ENCODE measurements at regions not wholly inside any gene's neighbourhood (a gene's known extent, or its start where the extent isn't known, plus 50 kb on each side); places are given as distances from the start of the nearest gene placed in this dataset.
"Not testable (repeated sequence)": the region's sequence is repeated elsewhere in the genome, so short reads cannot be mapped to it uniquely, and the experiment has no call there.

- DNase-seq (ENCODE audit: low spot score) = not testable (repeated sequence)
Measured at GRCh38 chrX:128954697-128955096, 568.6 kb downstream of the SMARCA1 start.

- no peak for DNase-seq (ENCODE audit: low spot score)
Measured at GRCh38 chrX:128931071-128931470, 592.2 kb downstream of the SMARCA1 start.

GRCh38 chrX:128929271-128930057, 593.8 kb downstream of the SMARCA1 start:
- no peak for DNase-seq (ENCODE audit: low spot score)

- DNase-seq (ENCODE audit: low spot score) = no peak
Measured at GRCh38 chrX:128928636-128929035, 594.7 kb downstream of the SMARCA1 start.

- DNase-seq (ENCODE audit: low spot score) = no peak
Measured at GRCh38 chrX:128927363-128927762, 595.9 kb downstream of the SMARCA1 start.

- no peak for DNase-seq (ENCODE audit: low spot score)
Measured at GRCh38 chrX:128906753-128907152, 616.5 kb downstream of the SMARCA1 start.

- DNase-seq (ENCODE audit: low spot score) = no peak
Measured at GRCh38 chrX:128901018-128901417, 622.3 kb downstream of the SMARCA1 start.

- no peak for DNase-seq (ENCODE audit: low spot score)
Measured at GRCh38 chrX:128897621-128898020, 625.7 kb downstream of the SMARCA1 start.

- DNase-seq (ENCODE audit: low spot score) = no peak
Measured at GRCh38 chrX:128891554-128891953, 631.7 kb downstream of the SMARCA1 start.

- DNase-seq (ENCODE audit: low spot score) = no peak
Measured at GRCh38 chrX:128884430-128884829, 638.9 kb downstream of the SMARCA1 start.

GRCh38 chrX:128883650-128884049, 639.6 kb downstream of the SMARCA1 start:
- DNase-seq (ENCODE audit: low spot score) = no peak

GRCh38 chrX:128870361-128870760, 652.9 kb downstream of the SMARCA1 start:
- no peak for DNase-seq (ENCODE audit: low spot score)

- no peak for DNase-seq (ENCODE audit: low spot score)
Measured at GRCh38 chrX:128862557-128862956, 660.7 kb downstream of the SMARCA1 start.

GRCh38 chrX:128848374-128848773, 674.9 kb downstream of the SMARCA1 start:
- no peak for DNase-seq (ENCODE audit: low spot score)

- DNase-seq (ENCODE audit: low spot score) = no peak
Measured at GRCh38 chrX:128846385-128846784, 676.9 kb downstream of the SMARCA1 start.

GRCh38 chrX:128818690-128819089, 704.6 kb downstream of the SMARCA1 start:
- no peak for DNase-seq (ENCODE audit: low spot score)

- DNase-seq (ENCODE audit: low spot score) = no peak
Measured at GRCh38 chrX:128816919-128817318, 706.4 kb downstream of the SMARCA1 start.

- no peak for DNase-seq (ENCODE audit: low spot score)
Measured at GRCh38 chrX:128807367-128807766, 715.9 kb downstream of the SMARCA1 start.

- DNase-seq (ENCODE audit: low spot score) = no peak
Measured at GRCh38 chrX:128805236-128805635, 718.1 kb downstream of the SMARCA1 start.

GRCh38 chrX:128804828-128805227, 718.5 kb downstream of the SMARCA1 start:
- DNase-seq (ENCODE audit: low spot score) = no peak

GRCh38 chrX:128800138-128800537, 723.2 kb downstream of the SMARCA1 start:
- DNase-seq (ENCODE audit: low spot score) = peak; percentile 3

GRCh38 chrX:128783139-128783538, 730.9 kb upstream of the ACTRT1 start:
- not testable (repeated sequence) for DNase-seq (ENCODE audit: low spot score)

- DNase-seq (ENCODE audit: low spot score) = no peak
Measured at GRCh38 chrX:128781506-128781905, 729.3 kb upstream of the ACTRT1 start.

GRCh38 chrX:128780934-128781333, 728.7 kb upstream of the ACTRT1 start:
- no peak for DNase-seq (ENCODE audit: low spot score)

All from RKO (cell line).